HCT116 (cell line): ENCODE measurements at regions not wholly inside any gene's neighbourhood (a gene's known extent, or its start where the extent isn't known, plus 50 kb on each side); places are given as distances from the start of the nearest gene placed in this dataset.

Source experiments
- ATAC-seq: fragments of 200-7000 bp; cut with Tn5 transposase; 2 replicates; pipeline ENCODE4 v1.9.1; 2020; ENCODE audit warnings: mild to moderate bottlenecking, moderate library complexity
- BruUV-seq: library from RNA; stranded (reverse); fragments of 400-500 nt; replicated peaks from 2 replicates; lab custom pipeline; 2021; lab: Mats Ljungman, UMichigan
- CTCF ChIA-PET: fragments of 300-600 bp; sonication (Branson Sonifier 250); formaldehyde crosslinking; loops from one replicate; lab custom pipeline; 2021; ENCODE audit warnings: antibody characterized with exemption; lab: Charles Lee
- POLR2A ChIA-PET: fragments of 300-600, 350-600 bp; sonication (Branson Sonifier 250); formaldehyde crosslinking; loops from one replicate; lab custom pipeline; 2021; ENCODE audit warnings: antibody characterized with exemption; lab: Charles Lee
- RAD21 ChIA-PET, 2 experiments: fragments of 300-600 bp; sonication (Branson Sonifier 250); formaldehyde crosslinking; loops; one replicate each; lab custom pipeline; 2023; ENCODE audit warnings: low total read pairs in 2 of 2; ENCODE audit not compliant: uncharacterized antibody in 2 of 2, unreplicated experiment in 2 of 2, low non-redundant PET in 1 of 2; lab: Charles Lee
- DNase-seq: peaks from one replicate; pipeline ENCODE4 v3.0.0-alpha.2; 2010; ENCODE audit warnings: low read depth, low spot score
- H2AFZ ChIP-seq: fragments of 200-600 bp; shearing (Covaris generic), sonication (generic); 2 replicates; pipeline ENCODE4 v1.6.1; 2017; ENCODE audit warnings: low read depth, mixed run types, mixed read lengths, antibody characterized with exemption, low read length; ENCODE audit not compliant: poor library complexity, severe bottlenecking
- H3K27ac ChIP-seq: 2 replicates; pipeline ENCODE4 v1.5.1; 2012; ENCODE audit warnings: low read depth, low read length
- H3K27me3 ChIP-seq: fragments of 200-600 bp; sonication (generic); 2 replicates; pipeline ENCODE4 v1.6.1; 2016; ENCODE audit warnings: mixed run types, low read length, mixed read lengths; ENCODE audit not compliant: insufficient read depth
- H3K36me3 ChIP-seq, 2 experiments: fragments of 200-500 bp in 1 of 2; fragments of 200-600 bp in 1 of 2; sonication (Bioruptor generic) in 1 of 2; sonication (generic) in 1 of 2; 2 replicates each; pipeline versions ENCODE4 v1.5.1 to v1.6.1; 2014 to 2016; ENCODE audit warnings: low read length in 2 of 2, inconsistent platforms in 1 of 2, mixed read lengths in 1 of 2, mixed run types in 1 of 2; ENCODE audit not compliant: insufficient read depth in 2 of 2, control insufficient read depth in 1 of 2
- H3K4me1 ChIP-seq, 2 experiments: fragments of 200-600 bp in 1 of 2; sonication (generic) in 1 of 2; 2 replicates each; pipeline versions ENCODE4 v1.5.1 to v1.6.1; 2012 to 2017; ENCODE audit warnings: low read length in 2 of 2, inconsistent platforms in 1 of 2, mild to moderate bottlenecking in 1 of 2, mixed read lengths in 1 of 2, mixed run types in 1 of 2, moderate library complexity in 1 of 2; ENCODE audit not compliant: insufficient read depth in 2 of 2, control insufficient read depth in 1 of 2
- H3K4me2 ChIP-seq: fragments of 200-600 bp; sonication (generic); 2 replicates; pipeline ENCODE4 v1.6.1; 2017; ENCODE audit warnings: mixed run types, low read length, mixed read lengths
- H3K4me3 ChIP-seq, 2 experiments: fragments of 200-600 bp in 1 of 2; sonication (generic) in 1 of 2; replicated peaks in 1 of 2; 2 replicates each; pipeline ENCODE4 v1.5.1; 2011 to 2016; ENCODE audit warnings: low read length in 2 of 2, control low read depth in 1 of 2, low read depth in 1 of 2, mild to moderate bottlenecking in 1 of 2, mixed read lengths in 1 of 2, mixed run types in 1 of 2
- H3K79me2 ChIP-seq: fragments of 200-600 bp; sonication (generic); 2 replicates; pipeline ENCODE4 v1.6.1; 2017; ENCODE audit warnings: mild to moderate bottlenecking, mixed run types, low read length, moderate library complexity, mixed read lengths; ENCODE audit not compliant: insufficient read depth
- H3K9ac ChIP-seq: fragments of 200-600 bp; sonication (generic); 2 replicates; pipeline ENCODE4 v1.6.1; 2016; ENCODE audit warnings: low read length, mixed read lengths
- H3K9me2 ChIP-seq: fragments of 200-600 bp; sonication (generic), shearing (Covaris generic); 2 replicates; pipeline ENCODE4 v1.6.1; 2017; ENCODE audit warnings: mixed run types, mild to moderate bottlenecking, moderate library complexity; ENCODE audit not compliant: insufficient read depth
- H3K9me3 ChIP-seq, 2 experiments: fragments of 200-500 bp in 1 of 2; fragments of 200-600 bp in 1 of 2; sonication (Bioruptor generic) in 1 of 2; sonication (generic) in 1 of 2; 2 replicates each; pipeline ENCODE4 v1.6.1; 2014 to 2017; ENCODE audit warnings: low read length in 2 of 2, mixed read lengths in 2 of 2, inconsistent platforms in 1 of 2, low read depth in 1 of 2, mild to moderate bottlenecking in 1 of 2, mixed run types in 1 of 2, moderate library complexity in 1 of 2; ENCODE audit not compliant: control insufficient read depth in 1 of 2, insufficient read depth in 1 of 2
- H4K20me1 ChIP-seq: fragments of 200-600 bp; sonication (generic), shearing (Covaris generic); 2 replicates; pipeline ENCODE4 v1.6.1; 2017; ENCODE audit warnings: mixed run types, mild to moderate bottlenecking, moderate library complexity; ENCODE audit not compliant: insufficient read depth
- ATF3 ChIP-seq: IDR thresholded peaks from 2 replicates; pipeline ENCODE4 v1.6.1; 2012
- CBX3 ChIP-seq: IDR thresholded peaks from 2 replicates; pipeline ENCODE4 v1.6.1; 2012; ENCODE audit warnings: low read depth
- CEBPB ChIP-seq: IDR thresholded peaks from 2 replicates; pipeline ENCODE4 v1.6.1; 2012; ENCODE audit warnings: low read depth
- CTCF ChIP-seq, 3 experiments: fragments of 200-600 bp in 1 of 3; sonication (generic) in 1 of 3; IDR thresholded peaks in 2 of 3; conservative IDR thresholded peaks in 1 of 3; 2 replicates each; pipeline ENCODE4 v1.5.1; 2012 to 2017; ENCODE audit warnings: low read depth in 2 of 3, low read length in 2 of 3, antibody characterized with exemption in 1 of 3, borderline replicate concordance in 1 of 3, control low read depth in 1 of 3, mild to moderate bottlenecking in 1 of 3, mixed read lengths in 1 of 3, mixed run types in 1 of 3, moderate library complexity in 1 of 3; ENCODE audit not compliant: insufficient read depth in 1 of 3
- EGR1 ChIP-seq: IDR thresholded peaks from 2 replicates; pipeline ENCODE4 v1.6.1; 2012; ENCODE audit warnings: low read depth
- ELF1 ChIP-seq: IDR thresholded peaks from 2 replicates; pipeline ENCODE4 v1.6.1; 2012; ENCODE audit warnings: low read depth, borderline replicate concordance
- EZH2 ChIP-seq: fragments of 200-600 bp; sonication (generic); IDR thresholded peaks from 2 replicates; pipeline ENCODE4 v1.6.1; 2017; ENCODE audit warnings: antibody characterized with exemption, mixed run types
- EZH2phosphoT487 ChIP-seq: fragments of 200-600 bp; IDR thresholded peaks from 2 replicates; pipeline ENCODE4 v1.6.1; 2018; ENCODE audit warnings: antibody characterized with exemption, borderline replicate concordance
- FOSL1 ChIP-seq: IDR thresholded peaks from 2 replicates; pipeline ENCODE4 v1.6.1; 2012; ENCODE audit warnings: low read depth
- JUND ChIP-seq: IDR thresholded peaks from 2 replicates; pipeline ENCODE4 v1.6.1; 2012
- MAX ChIP-seq: IDR thresholded peaks from 2 replicates; pipeline ENCODE4 v1.6.1; 2012
- POLR2A ChIP-seq: IDR thresholded peaks from 2 replicates; pipeline ENCODE4 v1.7.0; 2011; ENCODE audit warnings: borderline replicate concordance; ENCODE audit not compliant: insufficient read depth, insufficient read length; ENCODE audit errors: extremely low read depth
- REST ChIP-seq: IDR thresholded peaks from 2 replicates; pipeline ENCODE4 v1.6.1; 2012; ENCODE audit warnings: low read depth
- SIN3A ChIP-seq: IDR thresholded peaks from 2 replicates; pipeline ENCODE4 v1.6.1; 2012; ENCODE audit warnings: low read depth
- SP1 ChIP-seq: IDR thresholded peaks from 2 replicates; pipeline ENCODE4 v1.6.1; 2012; ENCODE audit warnings: low read depth
- SRF ChIP-seq: IDR thresholded peaks from 2 replicates; pipeline ENCODE4 v1.6.1; 2012; ENCODE audit warnings: low read depth
- TCF7L2 ChIP-seq: IDR thresholded peaks from 2 replicates; pipeline ENCODE4 v1.7.0; 2011; ENCODE audit warnings: borderline replicate concordance, inconsistent platforms; ENCODE audit not compliant: insufficient read depth, insufficient read length; ENCODE audit errors: extremely low read depth
- ZBTB33 ChIP-seq: IDR thresholded peaks from 2 replicates; pipeline ENCODE4 v1.6.1; 2011; ENCODE audit warnings: mild to moderate bottlenecking, low read length, moderate library complexity; ENCODE audit not compliant: insufficient replicate concordance; ENCODE audit errors: extremely low read depth
- intact Hi-C: fragments of 100-400 bp; cut with micrococcal nuclease; formaldehyde crosslinking; loops from 2 replicates; pipeline ENCODE4 v1.10.0; 2022

DNA sequence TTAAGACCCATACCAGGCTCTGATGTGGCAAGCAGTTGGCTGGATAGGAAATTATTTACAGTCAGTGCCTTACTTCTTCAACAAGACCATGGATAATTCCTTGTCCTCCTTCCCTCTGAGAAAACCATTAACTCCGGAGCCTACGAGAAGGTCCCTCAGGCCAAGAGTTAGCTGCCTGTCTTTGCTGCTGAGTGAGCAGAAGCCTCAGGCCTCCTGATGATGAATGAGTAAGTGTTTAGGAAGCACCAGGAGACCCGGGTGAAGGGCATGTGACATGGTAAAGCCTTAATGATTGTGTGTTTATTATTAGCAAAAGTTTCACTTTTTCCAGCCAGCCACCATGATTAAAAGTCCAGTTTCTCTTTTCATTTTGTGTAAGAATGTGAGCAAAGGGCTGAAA lies 174.9 kb upstream of the TOPAZ1 start (continued):
- TF ChIP-seq EZH2 = no peak

GRCh38 chr3:44067431-44067830 lies 174.3 kb upstream of the TOPAZ1 start:
- H3K4me2 ChIP-seq = no peak overlapping the region
- BruUV-seq = no TSS peak
- intact Hi-C loops = no loop called here

More at GRCh38 chr3:44067431-44067830, 174.3 kb upstream of the TOPAZ1 start:
- no peak for DNase-seq
- POLR2A ChIA-PET = no interaction called here
- CTCF ChIA-PET = no interaction called here
- H2AFZ ChIP-seq = no peak overlapping the region
- RAD21 ChIA-PET = no interaction called here
- no peak overlapping the region for H3K27ac ChIP-seq
- H3K9me2 ChIP-seq = no peaks in the 10 kb centered on the region
- no peaks in the 10 kb centered on the region for H3K9me3 ChIP-seq
- no peak overlapping the region for H3K4me3 ChIP-seq
- ATAC-seq = no peak
- H3K4me1 ChIP-seq = peaks cover 0 to 5% of the 10 kb centered on the region in 2 experiments; a peak in 1 of 4 replicates
- H3K9ac ChIP-seq = no peak overlapping the region
- H3K79me2 ChIP-seq = no peaks in the 10 kb centered on the region
- no peaks in the 10 kb centered on the region for H3K36me3 ChIP-seq
- H4K20me1 ChIP-seq = no peaks in the 10 kb centered on the region
- no peaks in the 10 kb centered on the region for H3K27me3 ChIP-seq
- TF ChIP-seq MAX (no peak), EZH2phosphoT487 (no peak), REST (no peak), EZH2 (no peak), ELF1 (no peak), JUND (no peak), CTCF (IDR thresholded peaks at IDR 0.05 in 2 of 3, conservative IDR thresholded peaks at IDR 0.05 in 1 of 3; ENCODE audit: borderline replicate concordance in 1 of 3, insufficient read depth in 1 of 3, low read depth in 2 of 3, low read length in 2 of 3) (no peak), CBX3 (no peak), ZBTB33 (no peak), SP1 (no peak), SIN3A (no peak), EGR1 (no peak), SRF (no peak), CEBPB (no peak), FOSL1 (no peak), POLR2A (no peak), ATF3 (no peak), TCF7L2 (no peak)
